SK-N-SH (cell line): ENCODE measurements at regions not wholly inside any gene's neighbourhood (a gene's known extent, or its start where the extent isn't known, plus 50 kb on each side); places are given as distances from the start of the nearest gene placed in this dataset.

Source experiments
- CTCF ChIA-PET: fragments of 300-600, 350-600 bp; formaldehyde crosslinking; extraction: SDS; loops from one replicate; lab custom pipeline; 2021; lab: Yijun Ruan, JAX
- POLR2A ChIA-PET: fragments of 350-600 bp; sonication (Branson Sonifier 250); formaldehyde crosslinking; extraction: SDS; loops from one replicate; lab custom pipeline; 2020; ENCODE audit warnings: antibody characterized with exemption, inconsistent platforms; lab: Yijun Ruan, JAX
- DNase-seq: peaks from one replicate; pipeline ENCODE4 v3.0.0; 2012
- H2AFZ ChIP-seq: fragments of 200-600 bp; sonication (generic); 2 replicates; pipeline ENCODE4 v1.8.1; 2016; ENCODE audit warnings: antibody characterized with exemption, mild to moderate bottlenecking, low read depth
- H3F3A ChIP-seq: fragments of 200-600 bp; sonication (generic); replicated peaks from 2 replicates; pipeline ENCODE3; 2016; ENCODE audit warnings: antibody characterized with exemption, mild to moderate bottlenecking; ENCODE audit not compliant: insufficient read depth
- H3K27ac ChIP-seq, 2 experiments: fragments of 200-500 bp in 1 of 2; fragments of 200-600 bp in 1 of 2; sonication (Bioruptor generic) in 1 of 2; sonication (generic), shearing (Covaris generic) in 1 of 2; 2 replicates each; pipeline versions ENCODE4 v1.5.1 to v1.6.1; 2014 to 2016; ENCODE audit warnings: low read depth in 2 of 2, inconsistent platforms in 1 of 2, low read length in 1 of 2, mild to moderate bottlenecking in 1 of 2, mixed read lengths in 1 of 2
- H3K27me3 ChIP-seq: fragments of 200-600 bp; sonication (generic), shearing (Covaris generic); 2 replicates; pipeline ENCODE4 v1.6.1; 2016; ENCODE audit warnings: mixed run types; ENCODE audit not compliant: insufficient read depth
- H3K36me3 ChIP-seq, 2 experiments: fragments of 200-500 bp in 1 of 2; fragments of 200-600 bp in 1 of 2; sonication (Bioruptor generic) in 1 of 2; sonication (generic) in 1 of 2; replicated peaks in 1 of 2; 2 replicates each; pipeline versions ENCODE3 to v1.5.1; 2014 to 2016; ENCODE audit warnings: low read length in 1 of 2, mild to moderate bottlenecking in 1 of 2; ENCODE audit not compliant: insufficient read depth in 2 of 2, control insufficient read depth in 1 of 2
- H3K4me1 ChIP-seq, 2 experiments: fragments of 200-500 bp in 1 of 2; fragments of 200-600 bp in 1 of 2; sonication (Bioruptor generic) in 1 of 2; sonication (generic), shearing (Covaris generic) in 1 of 2; 2 replicates each; pipeline versions ENCODE4 v1.5.1 to v1.6.1; 2014 to 2016; ENCODE audit warnings: low read depth in 1 of 2, low read length in 1 of 2, mixed run types in 1 of 2; ENCODE audit not compliant: insufficient read depth in 2 of 2, control insufficient read depth in 1 of 2
- H3K4me2 ChIP-seq: fragments of 200-600 bp; sonication (generic), shearing (Covaris generic); 2 replicates; pipeline ENCODE4 v1.6.1; 2017; ENCODE audit warnings: mixed run types
- H3K4me3 ChIP-seq, 2 experiments: fragments of 200-500 bp in 1 of 2; fragments of 200-600 bp in 1 of 2; sonication (Bioruptor generic) in 1 of 2; sonication (generic), shearing (Covaris generic) in 1 of 2; 2 replicates each; pipeline versions ENCODE4 v1.5.1 to v1.8.1; 2014 to 2016; ENCODE audit warnings: low read depth in 2 of 2, inconsistent platforms in 1 of 2, low read length in 1 of 2, mild to moderate bottlenecking in 1 of 2, mixed read lengths in 1 of 2, moderate library complexity in 1 of 2
- H3K79me2 ChIP-seq: fragments of 200-600 bp; sonication (generic); 2 replicates; pipeline ENCODE4 v1.8.1; 2017; ENCODE audit warnings: mild to moderate bottlenecking; ENCODE audit not compliant: insufficient read depth
- H3K9ac ChIP-seq: fragments of 200-600 bp; sonication (generic); 2 replicates; pipeline ENCODE4 v1.6.1; 2017; ENCODE audit warnings: mixed run types
- H3K9me2 ChIP-seq: fragments of 200-600 bp; sonication (generic); 2 replicates; pipeline ENCODE4 v1.6.1; 2017; ENCODE audit warnings: mixed run types
- H3K9me3 ChIP-seq: fragments of 200-600 bp; sonication (generic); 2 replicates; pipeline ENCODE4 v1.6.1; 2017; ENCODE audit warnings: mixed run types, mild to moderate bottlenecking, moderate library complexity
- H4K20me1 ChIP-seq: fragments of 200-600 bp; sonication (generic); 2 replicates; pipeline ENCODE4 v1.6.1; 2017; ENCODE audit warnings: mild to moderate bottlenecking, mixed run types; ENCODE audit not compliant: insufficient read depth
- CTCF ChIP-seq: fragments of 200-600 bp; sonication (generic); IDR thresholded peaks from 2 replicates; pipeline ENCODE4 v1.6.1; 2017; ENCODE audit warnings: antibody characterized with exemption, mild to moderate bottlenecking, moderate library complexity
- ELF1 ChIP-seq: IDR thresholded peaks from 2 replicates; pipeline ENCODE4 v1.4.0; 2012
- EP300 ChIP-seq, 2 experiments: IDR thresholded peaks; 2 replicates each; pipeline versions ENCODE4 v1.4.0 to v1.6.1; 2012; ENCODE audit warnings: borderline replicate concordance in 1 of 2, low read depth in 1 of 2, low read length in 1 of 2
- EZH2phosphoT487 ChIP-seq: fragments of 200-600 bp; sonication (generic); IDR thresholded peaks from 2 replicates; pipeline ENCODE4 v1.6.1; 2017; ENCODE audit warnings: low read depth, mixed run types, mild to moderate bottlenecking, antibody characterized with exemption, moderate library complexity, borderline replicate concordance
- FOSL2 ChIP-seq: IDR thresholded peaks from 2 replicates; pipeline ENCODE4 v1.4.0; 2012; ENCODE audit warnings: low read depth, mild to moderate bottlenecking, moderate library complexity, borderline replicate concordance
- FOXM1 ChIP-seq: IDR thresholded peaks from 2 replicates; pipeline ENCODE4 v1.4.0; 2012; ENCODE audit warnings: low read depth, mild to moderate bottlenecking
- JUND ChIP-seq: IDR thresholded peaks from 2 replicates; pipeline ENCODE4 v1.4.0; 2012
- PBX3 ChIP-seq: IDR thresholded peaks from 2 replicates; pipeline ENCODE4; 2012
- RFX5 ChIP-seq: IDR thresholded peaks from 2 replicates; pipeline ENCODE4 v1.6.1; 2012; ENCODE audit warnings: mild to moderate bottlenecking, improper control_type of control experiment, low read length
- RXRA ChIP-seq: IDR thresholded peaks from 2 replicates; pipeline ENCODE4 v1.4.0; 2012; ENCODE audit warnings: low read depth, mild to moderate bottlenecking, borderline replicate concordance
- TAF1 ChIP-seq: IDR thresholded peaks from 2 replicates; pipeline ENCODE4 v1.6.1; 2012; ENCODE audit warnings: low read depth, mild to moderate bottlenecking, low read length, moderate library complexity, borderline replicate concordance
- TEAD4 ChIP-seq: IDR thresholded peaks from 2 replicates; pipeline ENCODE4 v1.4.0; 2012; ENCODE audit warnings: mild to moderate bottlenecking, borderline replicate concordance; ENCODE audit not compliant: insufficient read depth
- USF2 ChIP-seq: fragments of 150-350 bp; IDR thresholded peaks from 2 replicates; pipeline ENCODE4 v1.6.1; 2017; ENCODE audit warnings: antibody characterized with exemption, low read length, low read depth, borderline replicate concordance
- ZBTB33 ChIP-seq: IDR thresholded peaks from 2 replicates; pipeline ENCODE4 v1.4.0; 2012; ENCODE audit warnings: low read depth, borderline replicate concordance
- WGBS: methylation state at CpG from one replicate; pipeline ENCODE4 v1.1.6; 2017; ENCODE audit warnings: low lambda C conversion rate; 5-methylcytosine and 5-hydroxymethylcytosine counted together

GRCh38 chr1:4085546-4085945 is 185.5 kb upstream of the C1orf174 start:
- H3K9me2 ChIP-seq = no peaks in the 10 kb centered on the region
- no peak overlapping the region for H3K4me3 ChIP-seq
- H3K27me3 ChIP-seq = no peaks in the 10 kb centered on the region
- CTCF ChIA-PET = interaction anchor here (1.2 kb wide), 1 partner anchor 14 kb away, joined by 3 read pairs; no protein-coding TSS in a partner anchor
- no peak overlapping the region for H3K27ac ChIP-seq
- no peaks in the 10 kb centered on the region for H3K36me3 ChIP-seq
- no peaks in the 10 kb centered on the region for H3K9me3 ChIP-seq
- no peak for DNase-seq
- H3K4me1 ChIP-seq = no peaks in the 10 kb centered on the region; a peak in 1 of 4 replicates
- POLR2A ChIA-PET = no interaction called here
- no peaks in the 10 kb centered on the region for H3K79me2 ChIP-seq
- no peak overlapping the region for H3K9ac ChIP-seq
- no peaks in the 10 kb centered on the region for H3F3A ChIP-seq
- H2AFZ ChIP-seq = no peak overlapping the region
- 24% methylated on average over 5 of the region's 5 CpGs for WGBS
- no peak overlapping the region for H3K4me2 ChIP-seq
- no peaks in the 10 kb centered on the region for H4K20me1 ChIP-seq
- no peak for TF ChIP-seq USF2
- no peak for TF ChIP-seq JUND
- TF ChIP-seq ELF1 = no peak
- TF ChIP-seq FOSL2 = no peak

GRCh38 chr1:4086085-4086850 is 186.2 kb upstream of the C1orf174 start:
- Histone ChIP-seq H3K4me2 (no peak overlapping the region), H3K79me2 (no peaks in the 10 kb centered on the region), H3K36me3 (no peaks in the 10 kb centered on the region), H3K9me3 (no peaks in the 10 kb centered on the region), H3K4me1 (no peaks in the 10 kb centered on the region; a peak in 1 of 4 replicates), H3K27ac (no peak overlapping the region), H3K4me3 (no peak overlapping the region), H4K20me1 (no peaks in the 10 kb centered on the region), H3K9ac (no peak overlapping the region), H3F3A (no peaks in the 10 kb centered on the region), H3K9me2 (no peaks in the 10 kb centered on the region), H3K27me3 (no peaks in the 10 kb centered on the region), H2AFZ (no peak overlapping the region)
- no peak for TF ChIP-seq RFX5
- no peak for TF ChIP-seq TEAD4
- no peak for TF ChIP-seq EZH2phosphoT487
- TF ChIP-seq PBX3 = no peak
- ChIA-PET POLR2A (no interaction called here), CTCF (interaction anchor here (1.2 kb wide), 1 partner anchor 14 kb away, joined by 3 read pairs; no protein-coding TSS in a partner anchor)
- 15% methylated on average over 12 of the region's 14 CpGs for WGBS
- peak; percentile 56 for DNase-seq

- Histone ChIP-seq H3K9me2 (no peaks in the 10 kb centered on the region), H3K9ac (no peak overlapping the region), H3K4me2 (no peak overlapping the region), H3K9me3 (no peaks in the 10 kb centered on the region), H3K36me3 (no peaks in the 10 kb centered on the region), H3K4me3 (no peak overlapping the region), H3F3A (no peaks in the 10 kb centered on the region), H3K27me3 (no peaks in the 10 kb centered on the region), H2AFZ (no peak overlapping the region), H3K4me1 (no peaks in the 10 kb centered on the region; a peak in 1 of 4 replicates), H4K20me1 (no peaks in the 10 kb centered on the region), H3K27ac (no peak overlapping the region), H3K79me2 (no peaks in the 10 kb centered on the region)
- POLR2A ChIA-PET = no interaction called here
- CTCF ChIA-PET = no interaction called here
- DNase-seq = no peak
- 83% methylated on average over 2 of the region's 4 CpGs for WGBS
- TF ChIP-seq FOXM1 (no peak), TAF1 (no peak), ZBTB33 (no peak), USF2 (no peak), RFX5 (no peak), EP300 (IDR thresholded peaks at IDR 0.05; ENCODE audit: borderline replicate concordance in 1 of 2, low read depth in 1 of 2, low read length in 1 of 2) (no peak), CTCF (no peak), RXRA (no peak)
Measured at GRCh38 chr1:4086921-4087320, 186.8 kb upstream of the C1orf174 start.
